ENCODE measurements at regions not wholly inside any gene's neighbourhood (a gene's known extent, or its start where the extent isn't known, plus 50 kb on each side); places are given as distances from the start of the nearest gene placed in this dataset.

DNA sequence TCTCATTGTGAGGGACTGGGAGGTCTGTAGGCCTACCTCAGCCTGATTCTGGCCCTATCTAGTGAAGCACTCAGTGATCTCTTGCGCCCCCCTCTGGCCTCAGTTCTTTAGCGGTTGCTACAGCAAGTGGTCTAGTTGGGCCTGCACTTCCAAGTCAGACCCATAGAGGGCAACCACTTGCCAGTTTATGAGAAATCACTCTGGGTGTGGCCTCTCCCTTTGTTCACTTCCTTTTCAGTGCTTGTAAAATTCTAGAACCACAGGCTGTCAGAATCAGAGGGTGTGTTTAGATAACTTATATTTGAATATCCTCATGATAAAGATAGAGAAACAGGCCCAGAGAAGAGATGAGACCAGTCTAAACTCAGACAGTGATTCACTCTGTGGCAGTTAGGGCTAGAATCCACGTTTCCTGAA lies 60.9 kb upstream of the LAS1L start:
- DNase-seq = peak; percentile 70
- Histone ChIP-seq H3K4me1 (ENCODE audit: control insufficient read depth in 1 of 2, insufficient read depth in 2 of 2, low read depth in 1 of 2, low read length in 1 of 2) (peaks cover 0 to 11% of the 10 kb centered on the region in 2 experiments; a peak in 1 of 4 replicates), H3K9me2 (no peaks in the 10 kb centered on the region), H3K9me3 (no peaks in the 10 kb centered on the region), H3K4me2 (peak overlapping the region; percentile 13), H3K36me3 (replicated peaks in 1 of 2; ENCODE audit: control insufficient read depth in 1 of 2, insufficient read depth in 2 of 2, low read length in 1 of 2) (no peaks in the 10 kb centered on the region), H3K27ac (ENCODE audit: low read depth in 2 of 2, low read length in 1 of 2) (peak overlapping the region in 1 of 2 experiments; percentile 79; a peak in 3 of 4 replicates), H4K20me1 (ENCODE audit: insufficient read depth) (no peaks in the 10 kb centered on the region), H3F3A (replicated peaks; ENCODE audit: insufficient read depth) (peaks cover 8% of the 10 kb centered on the region), H3K9ac (peak overlapping the region; percentile 60; the same call in 1 of the 2 replicates), H3K27me3 (ENCODE audit: insufficient read depth) (no peaks in the 10 kb centered on the region; the same call in 1 of the 2 replicates), H3K79me2 (ENCODE audit: insufficient read depth) (no peaks in the 10 kb centered on the region), H3K4me3 (ENCODE audit: low read depth in 2 of 2, low read length in 1 of 2) (no peak overlapping the region), H2AFZ (ENCODE audit: low read depth) (peak overlapping the region; percentile 78; the same call in 1 of the 2 replicates)
- TF ChIP-seq TAF1 (IDR thresholded peaks at IDR 0.05; ENCODE audit: borderline replicate concordance, low read depth, low read length) = no peak
- TF ChIP-seq FOXJ3 (CRISPR knock-in tag; IDR thresholded peaks at IDR 0.05) = no peak
- TF ChIP-seq SIN3A (IDR thresholded peaks at IDR 0.05; ENCODE audit: borderline replicate concordance, low read depth, low read length) = 0 out of 2 replicates have a peak, but pooled peaks have one; percentile 22
- TF ChIP-seq RAD21 (IDR thresholded peaks at IDR 0.05; ENCODE audit: low read length) = peak; percentile 71
- TF ChIP-seq, protein P1, sequence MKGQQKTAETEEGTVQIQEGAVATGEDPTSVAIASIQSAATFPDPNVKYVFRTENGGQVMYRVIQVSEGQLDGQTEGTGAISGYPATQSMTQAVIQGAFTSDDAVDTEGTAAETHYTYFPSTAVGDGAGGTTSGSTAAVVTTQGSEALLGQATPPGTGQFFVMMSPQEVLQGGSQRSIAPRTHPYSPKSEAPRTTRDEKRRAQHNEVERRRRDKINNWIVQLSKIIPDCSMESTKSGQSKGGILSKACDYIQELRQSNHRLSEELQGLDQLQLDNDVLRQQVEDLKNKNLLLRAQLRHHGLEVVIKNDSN (IDR thresholded peaks at IDR 0.05; ENCODE audit: borderline replicate concordance, low read depth) = no peak
- TF ChIP-seq SMC3 (IDR thresholded peaks at IDR 0.05; ENCODE audit: low read depth, low read length) = peak; percentile 85
- TF ChIP-seq POLR2AphosphoS5 (IDR thresholded peaks at IDR 0.05; ENCODE audit: low read depth, low read length) = no peak
- TF ChIP-seq RCOR1 (IDR thresholded peaks at IDR 0.05; ENCODE audit: low read length) = no peak
- TF ChIP-seq, protein P2, sequence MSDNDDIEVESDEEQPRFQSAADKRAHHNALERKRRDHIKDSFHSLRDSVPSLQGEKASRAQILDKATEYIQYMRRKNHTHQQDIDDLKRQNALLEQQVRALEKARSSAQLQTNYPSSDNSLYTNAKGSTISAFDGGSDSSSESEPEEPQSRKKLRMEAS (IDR thresholded peaks at IDR 0.05; ENCODE audit: low read depth) = peak; percentile 39; the same call in 1 of the 2 replicates
- TF ChIP-seq, protein P3, sequence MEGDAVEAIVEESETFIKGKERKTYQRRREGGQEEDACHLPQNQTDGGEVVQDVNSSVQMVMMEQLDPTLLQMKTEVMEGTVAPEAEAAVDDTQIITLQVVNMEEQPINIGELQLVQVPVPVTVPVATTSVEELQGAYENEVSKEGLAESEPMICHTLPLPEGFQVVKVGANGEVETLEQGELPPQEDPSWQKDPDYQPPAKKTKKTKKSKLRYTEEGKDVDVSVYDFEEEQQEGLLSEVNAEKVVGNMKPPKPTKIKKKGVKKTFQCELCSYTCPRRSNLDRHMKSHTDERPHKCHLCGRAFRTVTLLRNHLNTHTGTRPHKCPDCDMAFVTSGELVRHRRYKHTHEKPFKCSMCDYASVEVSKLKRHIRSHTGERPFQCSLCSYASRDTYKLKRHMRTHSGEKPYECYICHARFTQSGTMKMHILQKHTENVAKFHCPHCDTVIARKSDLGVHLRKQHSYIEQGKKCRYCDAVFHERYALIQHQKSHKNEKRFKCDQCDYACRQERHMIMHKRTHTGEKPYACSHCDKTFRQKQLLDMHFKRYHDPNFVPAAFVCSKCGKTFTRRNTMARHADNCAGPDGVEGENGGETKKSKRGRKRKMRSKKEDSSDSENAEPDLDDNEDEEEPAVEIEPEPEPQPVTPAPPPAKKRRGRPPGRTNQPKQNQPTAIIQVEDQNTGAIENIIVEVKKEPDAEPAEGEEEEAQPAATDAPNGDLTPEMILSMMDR (IDR thresholded peaks at IDR 0.05) = peak; percentile 99
- CTCF ChIA-PET = interaction anchor here (0.7 to 0.8 kb wide), 2 partner anchors 12 to 92 kb away, joined by 3 to 4 read pairs; no protein-coding TSS in a partner anchor
- POLR2A ChIA-PET = no interaction called here
- WGBS (ENCODE audit: low lambda C conversion rate) = 6% methylated on average over 1 of the region's 3 CpGs

DNA sequence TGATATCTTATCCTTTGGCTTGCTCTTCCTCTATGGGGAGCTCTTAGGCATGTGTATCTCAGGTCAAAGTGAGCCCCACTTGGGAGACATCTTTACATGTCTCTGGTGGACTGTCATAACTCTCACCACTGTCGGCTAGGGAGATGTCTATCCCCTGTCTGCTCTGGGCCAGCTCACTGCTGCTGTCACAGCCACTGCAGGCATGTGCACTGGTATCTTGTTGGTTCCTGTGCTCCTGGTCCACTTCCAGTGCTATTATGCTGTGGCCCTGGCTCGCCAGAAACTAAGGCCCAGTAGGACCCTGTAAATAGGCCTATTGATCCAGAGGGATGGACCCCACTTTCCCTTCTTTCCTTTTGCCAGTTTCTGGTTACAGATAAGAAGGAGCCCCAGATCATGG lies 56.6 kb upstream of the LAS1L start:
- DNase-seq = no peak
- Histone ChIP-seq H3K27me3 (ENCODE audit: insufficient read depth) (no peaks in the 10 kb centered on the region; the same call in 1 of the 2 replicates), H3K27ac (ENCODE audit: low read depth in 2 of 2, low read length in 1 of 2) (no peak overlapping the region), H3K36me3 (replicated peaks in 1 of 2; ENCODE audit: control insufficient read depth in 1 of 2, insufficient read depth in 2 of 2, low read length in 1 of 2) (no peaks in the 10 kb centered on the region), H3K9ac (no peak overlapping the region), H3K4me2 (no peak overlapping the region), H3K4me1 (ENCODE audit: control insufficient read depth in 1 of 2, insufficient read depth in 2 of 2, low read depth in 1 of 2, low read length in 1 of 2) (peaks cover 0 to 7% of the 10 kb centered on the region in 2 experiments; a peak in 1 of 4 replicates), H3K79me2 (ENCODE audit: insufficient read depth) (no peaks in the 10 kb centered on the region), H3K9me2 (no peaks in the 10 kb centered on the region), H4K20me1 (ENCODE audit: insufficient read depth) (no peaks in the 10 kb centered on the region), H2AFZ (ENCODE audit: low read depth) (no peak overlapping the region), H3K4me3 (ENCODE audit: low read depth in 2 of 2, low read length in 1 of 2) (no peak overlapping the region), H3K9me3 (no peaks in the 10 kb centered on the region), H3F3A (replicated peaks; ENCODE audit: insufficient read depth) (peaks cover 7% of the 10 kb centered on the region)
- ChIA-PET CTCF (interaction anchor here (1.1 to 1.3 kb wide), 2 partner anchors 9 kb away, joined by 3 to 4 read pairs; no protein-coding TSS in a partner anchor), POLR2A (no interaction called here)
- WGBS (ENCODE audit: low lambda C conversion rate) = 29% methylated on average over 1 of the region's 2 CpGs
- TF ChIP-seq FOXM1 (IDR thresholded peaks at IDR 0.05; ENCODE audit: low read depth) = no peak
- TF ChIP-seq TCF12 (IDR thresholded peaks at IDR 0.05) = no peak
- TF ChIP-seq FOSL2 (IDR thresholded peaks at IDR 0.05; ENCODE audit: borderline replicate concordance, low read depth) = no peak
- TF ChIP-seq POLR2AphosphoS5 (IDR thresholded peaks at IDR 0.05; ENCODE audit: low read depth, low read length) = no peak
- no peak for TF ChIP-seq RXRA (IDR thresholded peaks at IDR 0.05; ENCODE audit: borderline replicate concordance, low read depth)
- TF ChIP-seq, protein P1 (IDR thresholded peaks at IDR 0.05; ENCODE audit: borderline replicate concordance, low read depth) = no peak
- TF ChIP-seq CHD2 (IDR thresholded peaks at IDR 0.05; ENCODE audit: low read length, partially characterized antibody) = no peak
- TF ChIP-seq, protein P4, sequence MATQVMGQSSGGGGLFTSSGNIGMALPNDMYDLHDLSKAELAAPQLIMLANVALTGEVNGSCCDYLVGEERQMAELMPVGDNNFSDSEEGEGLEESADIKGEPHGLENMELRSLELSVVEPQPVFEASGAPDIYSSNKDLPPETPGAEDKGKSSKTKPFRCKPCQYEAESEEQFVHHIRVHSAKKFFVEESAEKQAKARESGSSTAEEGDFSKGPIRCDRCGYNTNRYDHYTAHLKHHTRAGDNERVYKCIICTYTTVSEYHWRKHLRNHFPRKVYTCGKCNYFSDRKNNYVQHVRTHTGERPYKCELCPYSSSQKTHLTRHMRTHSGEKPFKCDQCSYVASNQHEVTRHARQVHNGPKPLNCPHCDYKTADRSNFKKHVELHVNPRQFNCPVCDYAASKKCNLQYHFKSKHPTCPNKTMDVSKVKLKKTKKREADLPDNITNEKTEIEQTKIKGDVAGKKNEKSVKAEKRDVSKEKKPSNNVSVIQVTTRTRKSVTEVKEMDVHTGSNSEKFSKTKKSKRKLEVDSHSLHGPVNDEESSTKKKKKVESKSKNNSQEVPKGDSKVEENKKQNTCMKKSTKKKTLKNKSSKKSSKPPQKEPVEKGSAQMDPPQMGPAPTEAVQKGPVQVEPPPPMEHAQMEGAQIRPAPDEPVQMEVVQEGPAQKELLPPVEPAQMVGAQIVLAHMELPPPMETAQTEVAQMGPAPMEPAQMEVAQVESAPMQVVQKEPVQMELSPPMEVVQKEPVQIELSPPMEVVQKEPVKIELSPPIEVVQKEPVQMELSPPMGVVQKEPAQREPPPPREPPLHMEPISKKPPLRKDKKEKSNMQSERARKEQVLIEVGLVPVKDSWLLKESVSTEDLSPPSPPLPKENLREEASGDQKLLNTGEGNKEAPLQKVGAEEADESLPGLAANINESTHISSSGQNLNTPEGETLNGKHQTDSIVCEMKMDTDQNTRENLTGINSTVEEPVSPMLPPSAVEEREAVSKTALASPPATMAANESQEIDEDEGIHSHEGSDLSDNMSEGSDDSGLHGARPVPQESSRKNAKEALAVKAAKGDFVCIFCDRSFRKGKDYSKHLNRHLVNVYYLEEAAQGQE (IDR thresholded peaks at IDR 0.05; ENCODE audit: low read depth, low read length) = no peak
- TF ChIP-seq, protein P5, sequence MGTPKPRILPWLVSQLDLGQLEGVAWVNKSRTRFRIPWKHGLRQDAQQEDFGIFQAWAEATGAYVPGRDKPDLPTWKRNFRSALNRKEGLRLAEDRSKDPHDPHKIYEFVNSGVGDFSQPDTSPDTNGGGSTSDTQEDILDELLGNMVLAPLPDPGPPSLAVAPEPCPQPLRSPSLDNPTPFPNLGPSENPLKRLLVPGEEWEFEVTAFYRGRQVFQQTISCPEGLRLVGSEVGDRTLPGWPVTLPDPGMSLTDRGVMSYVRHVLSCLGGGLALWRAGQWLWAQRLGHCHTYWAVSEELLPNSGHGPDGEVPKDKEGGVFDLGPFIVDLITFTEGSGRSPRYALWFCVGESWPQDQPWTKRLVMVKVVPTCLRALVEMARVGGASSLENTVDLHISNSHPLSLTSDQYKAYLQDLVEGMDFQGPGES (IDR thresholded peaks at IDR 0.05; ENCODE audit: low read depth, low read length) = no peak
- TF ChIP-seq NFIC (IDR thresholded peaks at IDR 0.05; ENCODE audit: borderline replicate concordance) = no peak
